ENCODE measurements at regions not wholly inside any gene's neighbourhood (a gene's known extent, or its start where the extent isn't known, plus 50 kb on each side); places are given as distances from the start of the nearest gene placed in this dataset.

DNA sequence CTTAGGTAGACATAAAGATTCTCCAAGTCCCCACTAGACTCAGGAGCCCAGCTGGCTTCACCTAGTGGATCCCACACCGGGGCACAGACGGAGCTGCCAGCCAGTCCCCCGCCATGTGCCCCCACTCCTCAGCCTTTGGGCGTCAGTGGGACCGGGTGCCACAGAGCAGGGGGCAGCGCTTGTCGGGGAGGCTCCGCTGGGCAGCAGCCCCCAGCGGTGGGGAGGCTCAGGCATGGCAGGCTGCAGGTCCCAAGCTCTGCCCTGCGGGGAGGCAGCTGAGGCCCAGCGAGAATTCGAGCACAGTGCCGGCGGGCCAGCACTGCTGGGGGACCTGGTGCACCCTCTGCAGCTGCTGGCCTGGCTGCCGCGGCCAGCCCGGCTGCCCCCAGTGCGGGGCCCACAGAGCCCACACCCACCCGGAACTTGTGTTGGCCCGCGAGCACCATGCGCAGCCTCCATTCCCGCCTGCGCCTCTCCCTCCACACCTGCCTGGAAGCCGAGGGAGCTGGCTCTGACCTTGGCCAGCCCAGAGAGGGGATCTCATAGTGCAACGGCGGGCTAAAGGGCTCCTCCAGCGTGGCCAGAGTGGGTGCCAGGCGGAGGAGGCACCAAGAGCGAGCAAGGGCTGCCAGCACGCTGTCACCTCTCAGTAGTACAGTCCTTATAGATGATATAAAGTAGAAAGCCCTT, 390.7 kb downstream of the PLK2 start:
- 89 to 97% (median 95%) methylated on average over 23 to 31 of the region's 31 CpGs for WGBS, 3 donors
- TF ChIP-seq EP300 (IDR thresholded peaks at IDR 0.05) (no peak), POLR2A (IDR thresholded peaks at IDR 0.05) (no peak)
- TF ChIP-seq, protein P1, sequence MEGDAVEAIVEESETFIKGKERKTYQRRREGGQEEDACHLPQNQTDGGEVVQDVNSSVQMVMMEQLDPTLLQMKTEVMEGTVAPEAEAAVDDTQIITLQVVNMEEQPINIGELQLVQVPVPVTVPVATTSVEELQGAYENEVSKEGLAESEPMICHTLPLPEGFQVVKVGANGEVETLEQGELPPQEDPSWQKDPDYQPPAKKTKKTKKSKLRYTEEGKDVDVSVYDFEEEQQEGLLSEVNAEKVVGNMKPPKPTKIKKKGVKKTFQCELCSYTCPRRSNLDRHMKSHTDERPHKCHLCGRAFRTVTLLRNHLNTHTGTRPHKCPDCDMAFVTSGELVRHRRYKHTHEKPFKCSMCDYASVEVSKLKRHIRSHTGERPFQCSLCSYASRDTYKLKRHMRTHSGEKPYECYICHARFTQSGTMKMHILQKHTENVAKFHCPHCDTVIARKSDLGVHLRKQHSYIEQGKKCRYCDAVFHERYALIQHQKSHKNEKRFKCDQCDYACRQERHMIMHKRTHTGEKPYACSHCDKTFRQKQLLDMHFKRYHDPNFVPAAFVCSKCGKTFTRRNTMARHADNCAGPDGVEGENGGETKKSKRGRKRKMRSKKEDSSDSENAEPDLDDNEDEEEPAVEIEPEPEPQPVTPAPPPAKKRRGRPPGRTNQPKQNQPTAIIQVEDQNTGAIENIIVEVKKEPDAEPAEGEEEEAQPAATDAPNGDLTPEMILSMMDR (IDR thresholded peaks at IDR 0.05) = no peak
- no peak overlapping the region for H3K27ac ChIP-seq
- H3K9me3 ChIP-seq = no peaks in the 10 kb centered on the region
- no peaks in the 10 kb centered on the region for H3K36me3 ChIP-seq
- H3K4me3 ChIP-seq = no peak overlapping the region
- intact Hi-C loops (cut with DNase I) = no loop called here
- no peaks in the 10 kb centered on the region for H3K27me3 ChIP-seq
- no peak for DNase-seq
- no peaks in the 10 kb centered on the region for H3K4me1 ChIP-seq (ENCODE audit: insufficient read depth)

DNA sequence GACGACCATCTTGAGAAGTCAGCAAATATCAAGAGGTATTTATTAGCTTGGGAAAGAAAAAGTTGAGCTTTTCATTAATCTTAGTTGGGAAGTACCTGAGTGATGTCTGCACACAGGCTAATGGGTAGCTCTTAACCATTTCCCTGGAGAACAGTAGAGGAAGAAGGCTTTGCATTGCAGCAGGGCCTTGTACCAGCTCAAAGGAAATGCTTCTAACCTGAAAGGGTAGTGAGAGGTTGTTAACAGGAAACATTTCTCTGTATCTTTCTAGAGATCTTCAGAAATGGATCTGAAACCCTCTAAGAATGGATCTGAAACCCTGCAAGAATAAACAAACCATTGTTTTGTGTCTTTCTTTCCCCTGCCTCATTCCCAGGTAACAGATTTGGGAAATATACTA, 393.3 kb downstream of the PLK2 start:
- Histone ChIP-seq H3K4me1 (ENCODE audit: insufficient read depth) (no peaks in the 10 kb centered on the region), H3K9me3 (no peaks in the 10 kb centered on the region), H3K27me3 (no peaks in the 10 kb centered on the region), H3K36me3 (no peaks in the 10 kb centered on the region), H3K27ac (no peak overlapping the region), H3K4me3 (no peak overlapping the region)
- DNase-seq = no peak
- 95 to 96% (median 95%) methylated on average over 1 of the region's 1 CpG for WGBS, 3 donors
- intact Hi-C loops (cut with DNase I) = no loop called here
- TF ChIP-seq, protein P1 (IDR thresholded peaks at IDR 0.05) = no peak
- TF ChIP-seq EP300 (IDR thresholded peaks at IDR 0.05) (no peak), POLR2A (IDR thresholded peaks at IDR 0.05) (no peak)

DNA sequence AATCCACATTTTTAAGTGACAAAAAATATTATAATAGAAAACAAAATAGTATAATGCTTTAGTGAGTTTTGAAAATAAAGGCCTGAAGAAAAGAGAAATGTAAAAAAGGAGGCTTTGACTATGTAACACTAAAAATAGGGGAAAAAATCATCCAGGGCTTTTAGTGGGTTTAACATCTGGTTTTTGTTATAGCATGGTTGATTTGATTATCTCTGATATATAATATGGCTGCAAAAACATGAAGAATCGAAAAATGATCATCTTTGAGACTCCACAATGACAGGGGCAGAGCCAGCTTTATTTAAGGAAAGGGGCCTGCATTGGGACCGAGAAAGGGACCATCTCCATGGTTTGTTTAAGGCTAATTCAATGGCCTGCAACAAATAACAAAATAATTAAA, 393.8 kb downstream of the PLK2 start:
- Histone ChIP-seq H3K27ac (no peak overlapping the region), H3K27me3 (no peaks in the 10 kb centered on the region), H3K9me3 (no peaks in the 10 kb centered on the region), H3K36me3 (no peaks in the 10 kb centered on the region), H3K4me1 (ENCODE audit: insufficient read depth) (no peaks in the 10 kb centered on the region), H3K4me3 (no peak overlapping the region)
- TF ChIP-seq POLR2A (IDR thresholded peaks at IDR 0.05) (no peak), EP300 (IDR thresholded peaks at IDR 0.05) (no peak)
- TF ChIP-seq, protein P1 (IDR thresholded peaks at IDR 0.05) = no peak
- DNase-seq = no peak
- WGBS, 3 donors = 92 to 94% (median 93%) methylated on average over 2 of the region's 2 CpGs
- intact Hi-C loops (cut with DNase I) = no loop called here

DNA sequence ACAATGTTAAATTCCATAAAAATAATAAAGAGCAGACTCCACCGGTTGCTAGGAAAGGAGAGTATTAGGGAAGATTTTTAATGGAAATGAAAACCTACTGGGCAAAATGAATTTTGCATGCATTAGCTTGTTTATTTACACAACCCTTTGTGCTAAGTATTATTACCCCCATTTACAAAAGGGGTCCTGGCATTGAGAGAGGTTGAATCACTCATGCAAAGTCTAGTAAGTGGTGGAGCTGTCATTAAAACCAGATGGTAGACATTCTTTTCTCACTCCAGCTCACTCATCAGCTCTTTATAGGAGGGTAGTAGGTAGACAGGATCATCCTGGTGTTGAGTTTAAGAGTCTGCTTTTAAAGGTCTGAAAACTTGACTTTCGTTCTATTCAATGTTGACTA, 395.1 kb downstream of the PLK2 start:
- WGBS, 3 donors = 92 to 96% (median 93%) methylated on average over 2 of the region's 2 CpGs
- H3K4me3 ChIP-seq = no peak overlapping the region
- H3K9me3 ChIP-seq = no peaks in the 10 kb centered on the region
- intact Hi-C loops (cut with DNase I) = no loop called here
- H3K27ac ChIP-seq = no peak overlapping the region
- DNase-seq = no peak
- H3K36me3 ChIP-seq = no peaks in the 10 kb centered on the region
- no peaks in the 10 kb centered on the region for H3K27me3 ChIP-seq
- no peaks in the 10 kb centered on the region for H3K4me1 ChIP-seq (ENCODE audit: insufficient read depth)
- TF ChIP-seq, protein P1 (IDR thresholded peaks at IDR 0.05) = no peak
- no peak for TF ChIP-seq EP300 (IDR thresholded peaks at IDR 0.05)
- TF ChIP-seq POLR2A (IDR thresholded peaks at IDR 0.05) = no peak

All from ovary (tissue), 7 donors.